GM12878 (cell line): ENCODE measurements at regions not wholly inside any gene's neighbourhood (a gene's known extent, or its start where the extent isn't known, plus 50 kb on each side); places are given as distances from the start of the nearest gene placed in this dataset.

ENCODE experiments used
- ATAC-seq: fragments of 200-7000 bp; cut with Tn5 transposase; 3 replicates; pipeline ENCODE4 v1.9.1; 2020; ENCODE audit warnings: mild to moderate bottlenecking, moderate library complexity
- BruUV-seq: library from RNA; stranded (reverse); fragments of 400-500 nt; replicated peaks from 2 replicates; lab custom pipeline; 2021; lab: Mats Ljungman, UMichigan
- CTCF ChIA-PET: fragments of 300-600 bp; sonication (Branson Sonifier 250); formaldehyde crosslinking; extraction: SDS; loops from one replicate; lab custom pipeline; 2021; ENCODE audit warnings: inconsistent platforms; lab: Yijun Ruan, JAX
- POLR2A ChIA-PET: fragments of 350-600 bp; formaldehyde crosslinking; extraction: SDS; loops from one replicate; lab custom pipeline; 2021; ENCODE audit warnings: inconsistent platforms; lab: Charles Lee
- RAD21 ChIA-PET: fragments of 300-600 bp; sonication (Branson Sonifier 250); formaldehyde crosslinking; loops from one replicate; lab custom pipeline; 2023; ENCODE audit warnings: antibody characterized with exemption; ENCODE audit not compliant: unreplicated experiment; lab: Charles Lee
- SMC1A ChIA-PET: fragments of 300-600 bp; sonication (Branson Sonifier 250); formaldehyde crosslinking; loops from one replicate; lab custom pipeline; 2023; ENCODE audit not compliant: unreplicated experiment, uncharacterized antibody; lab: Charles Lee
- DNase-seq: peaks from one replicate; pipeline ENCODE4 v3.0.0-alpha.2; 2011; ENCODE audit warnings: low read depth, low spot score
- FAIRE-seq: peaks from 3 replicates; lab custom pipeline; 2011; peaks lifted over from hg19 to GRCh38; lab: Jason Lieb, UNC
- H2AFZ ChIP-seq: 2 replicates; pipeline ENCODE4 v1.6.0; 2011; ENCODE audit warnings: low read depth, low read length, control low read depth; ENCODE audit not compliant: control insufficient read depth
- H3K27ac ChIP-seq: 2 replicates; pipeline ENCODE4 v1.5.1; 2011; ENCODE audit warnings: control low read depth; ENCODE audit not compliant: control insufficient read depth, insufficient read depth
- H3K27me3 ChIP-seq, 2 experiments: replicated peaks in 1 of 2; 2 replicates each; pipeline versions ENCODE4 v1.6.0 to v1.6.1; 2011; ENCODE audit warnings: low read length in 1 of 2; ENCODE audit not compliant: control insufficient read depth in 2 of 2, insufficient read depth in 2 of 2
- H3K36me3 ChIP-seq, 2 experiments: 2 replicates each; pipeline ENCODE4 v1.5.1; 2011; ENCODE audit warnings: low read length in 1 of 2; ENCODE audit not compliant: control insufficient read depth in 2 of 2, insufficient read depth in 2 of 2
- H3K4me1 ChIP-seq: 2 replicates; pipeline ENCODE4 v1.6.1; 2011; ENCODE audit warnings: mild to moderate bottlenecking, low read length, moderate library complexity, mixed read lengths; ENCODE audit not compliant: control insufficient read depth, insufficient read depth
- H3K4me2 ChIP-seq: 2 replicates; pipeline ENCODE4 v1.6.0; 2011; ENCODE audit warnings: control low read depth; ENCODE audit not compliant: control insufficient read depth, insufficient read depth
- H3K4me3 ChIP-seq: fragments of 200-600 bp; sonication (generic); 2 replicates; pipeline ENCODE4 v1.5.1; 2016
- H3K79me2 ChIP-seq: 2 replicates; pipeline ENCODE4 v1.6.0; 2011; ENCODE audit warnings: low read length; ENCODE audit not compliant: control insufficient read depth, insufficient read depth
- H3K9ac ChIP-seq: 2 replicates; pipeline ENCODE4 v1.8.0; 2011; ENCODE audit warnings: low read length, control low read depth, mixed read lengths; ENCODE audit not compliant: control insufficient read depth, insufficient read depth
- H3K9me3 ChIP-seq: replicated peaks from 3 replicates; pipeline ENCODE4 v1.5.1; 2011; ENCODE audit warnings: mild to moderate bottlenecking, low read length; ENCODE audit not compliant: control insufficient read depth, insufficient read depth
- H4K20me1 ChIP-seq: 2 replicates; pipeline ENCODE4 v1.6.0; 2011; ENCODE audit not compliant: control insufficient read depth, insufficient read depth
- ASH2L ChIP-seq: fragments of 300-600, 200-600 bp; sonication (generic); IDR thresholded peaks from 2 replicates; pipeline ENCODE4 v1.6.1; 2017; ENCODE audit warnings: low read depth, mild to moderate bottlenecking, borderline replicate concordance
- BACH1 ChIP-seq: fragments of 450-650 bp; IDR thresholded peaks from 2 replicates; pipeline ENCODE4 v1.6.1; 2017; ENCODE audit warnings: mild to moderate bottlenecking, borderline replicate concordance
- CHD2 ChIP-seq: IDR thresholded peaks from 2 replicates; pipeline ENCODE4 v1.6.1; 2011; ENCODE audit warnings: low read depth, low read length, improper control_type of control experiment, borderline replicate concordance
- FOXK2 ChIP-seq: fragments of 450-650 bp; IDR thresholded peaks from 2 replicates; pipeline ENCODE4 v1.6.1; 2017; ENCODE audit warnings: mild to moderate bottlenecking, moderate library complexity
- HCFC1 ChIP-seq: fragments of 150-350 bp; IDR thresholded peaks from 2 replicates; pipeline ENCODE4 v1.6.1; 2014; ENCODE audit warnings: low read length
- HDAC2 ChIP-seq: fragments of 200-600 bp; sonication (generic); IDR thresholded peaks from 2 replicates; pipeline ENCODE4 v1.6.1; 2017
- IKZF2 ChIP-seq, 2 experiments: fragments of 450-650 bp; IDR thresholded peaks; 2 replicates each; pipeline ENCODE4 v1.6.1; 2017; ENCODE audit warnings: mild to moderate bottlenecking in 2 of 2, moderate library complexity in 2 of 2
- MTA2 ChIP-seq: fragments of 450-650 bp; IDR thresholded peaks from 2 replicates; pipeline ENCODE4 v1.6.1; 2016; ENCODE audit warnings: low read depth, mild to moderate bottlenecking, moderate library complexity
- NR2C2 ChIP-seq: IDR thresholded peaks from 2 replicates; pipeline ENCODE4 v1.6.1; 2011; ENCODE audit warnings: borderline replicate concordance, low read depth; ENCODE audit not compliant: control insufficient read depth, insufficient read length
- RCOR1 ChIP-seq: conservative IDR thresholded peaks from 2 replicates; pipeline ENCODE4 v1.6.1; 2012; ENCODE audit warnings: low read depth, low read length, improper control_type of control experiment
- SMARCA5 ChIP-seq: fragments of 450-650 bp; IDR thresholded peaks from 2 replicates; pipeline ENCODE4 v1.6.1; 2017; ENCODE audit warnings: mild to moderate bottlenecking
- TARDBP ChIP-seq: IDR thresholded peaks from 2 replicates; pipeline ENCODE4 v1.6.1; 2016; ENCODE audit warnings: borderline replicate concordance
- ZNF207 ChIP-seq: fragments of 450-650 bp; IDR thresholded peaks from 2 replicates; pipeline ENCODE4 v1.6.1; 2014; ENCODE audit warnings: antibody characterized with exemption, mild to moderate bottlenecking, borderline replicate concordance
- ZZZ3 ChIP-seq: IDR thresholded peaks from 2 replicates; pipeline ENCODE4 v1.6.1; 2011; ENCODE audit warnings: low read depth; ENCODE audit not compliant: control insufficient read depth, insufficient read length
- WGBS: methylation state at CpG from one replicate; pipeline ENCODE4 v1.1.6; 2016; ENCODE audit warnings: low lambda C conversion rate; ENCODE audit not compliant: insufficient replicate concordance, insufficient coverage; ENCODE audit errors: missing lambda C conversion rate; 5-methylcytosine and 5-hydroxymethylcytosine counted together
- in situ Hi-C: fragments of 300-500 bp; cut with MboI; formaldehyde crosslinking; loops from 9 replicates; pipeline ENCODE4 v1.14.3; 2018; ENCODE audit warnings: mixed read lengths
- intact Hi-C: fragments of 100-400 bp; cut with micrococcal nuclease; formaldehyde crosslinking; loops from one replicate; pipeline ENCODE4 v1.14.2; 2022; ENCODE audit not compliant: unreplicated experiment
- TF ChIP-seq, protein P1 (sequence below): fragments of 450-650 bp; formaldehyde crosslinking; IDR thresholded peaks from 2 replicates; pipeline ENCODE4 v1.5.0; 2022; ENCODE audit warnings: mild to moderate bottlenecking, missing genetic modification characterization
- TF ChIP-seq, protein P2 (sequence below): IDR thresholded peaks from 2 replicates; pipeline ENCODE4 v1.6.1; 2012; ENCODE audit warnings: low read depth, low read length, improper control_type of control experiment

DNA sequence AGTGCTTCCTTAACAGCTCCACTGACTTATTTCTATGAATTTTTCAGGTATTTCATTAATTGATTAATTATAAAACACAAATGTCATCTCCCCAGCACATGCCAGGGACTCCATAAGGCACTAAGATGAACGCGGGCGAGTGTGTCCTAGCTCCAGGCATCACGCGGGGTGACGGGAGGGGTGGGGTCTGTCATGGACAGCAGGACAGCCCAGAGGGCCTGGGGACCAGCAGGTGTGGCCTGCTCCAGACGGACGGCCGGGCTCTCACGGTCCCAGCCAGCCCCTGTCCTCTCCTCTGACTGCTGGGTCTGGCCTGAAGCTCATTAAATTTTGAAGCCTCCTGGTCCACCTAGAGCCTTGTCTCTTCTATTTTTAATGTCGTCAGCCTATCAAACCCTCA, 531.1 kb downstream of the BRD1 start:
- Histone ChIP-seq H2AFZ (no peak overlapping the region), H3K9me3 (no peaks in the 10 kb centered on the region; the same call in 2 of the 3 replicates), H3K4me1 (no peaks in the 10 kb centered on the region), H3K4me2 (no peak overlapping the region)
- DNase-seq (no peak), FAIRE-seq (no peak)
- intact Hi-C loops: no loop called here
- no peak for TF ChIP-seq TARDBP
- no peak for TF ChIP-seq ZZZ3
- TF ChIP-seq HDAC2: no peak
- no peak for TF ChIP-seq HCFC1
- TF ChIP-seq NR2C2: no peak
- TF ChIP-seq RCOR1: no peak
- TF ChIP-seq, protein P1, sequence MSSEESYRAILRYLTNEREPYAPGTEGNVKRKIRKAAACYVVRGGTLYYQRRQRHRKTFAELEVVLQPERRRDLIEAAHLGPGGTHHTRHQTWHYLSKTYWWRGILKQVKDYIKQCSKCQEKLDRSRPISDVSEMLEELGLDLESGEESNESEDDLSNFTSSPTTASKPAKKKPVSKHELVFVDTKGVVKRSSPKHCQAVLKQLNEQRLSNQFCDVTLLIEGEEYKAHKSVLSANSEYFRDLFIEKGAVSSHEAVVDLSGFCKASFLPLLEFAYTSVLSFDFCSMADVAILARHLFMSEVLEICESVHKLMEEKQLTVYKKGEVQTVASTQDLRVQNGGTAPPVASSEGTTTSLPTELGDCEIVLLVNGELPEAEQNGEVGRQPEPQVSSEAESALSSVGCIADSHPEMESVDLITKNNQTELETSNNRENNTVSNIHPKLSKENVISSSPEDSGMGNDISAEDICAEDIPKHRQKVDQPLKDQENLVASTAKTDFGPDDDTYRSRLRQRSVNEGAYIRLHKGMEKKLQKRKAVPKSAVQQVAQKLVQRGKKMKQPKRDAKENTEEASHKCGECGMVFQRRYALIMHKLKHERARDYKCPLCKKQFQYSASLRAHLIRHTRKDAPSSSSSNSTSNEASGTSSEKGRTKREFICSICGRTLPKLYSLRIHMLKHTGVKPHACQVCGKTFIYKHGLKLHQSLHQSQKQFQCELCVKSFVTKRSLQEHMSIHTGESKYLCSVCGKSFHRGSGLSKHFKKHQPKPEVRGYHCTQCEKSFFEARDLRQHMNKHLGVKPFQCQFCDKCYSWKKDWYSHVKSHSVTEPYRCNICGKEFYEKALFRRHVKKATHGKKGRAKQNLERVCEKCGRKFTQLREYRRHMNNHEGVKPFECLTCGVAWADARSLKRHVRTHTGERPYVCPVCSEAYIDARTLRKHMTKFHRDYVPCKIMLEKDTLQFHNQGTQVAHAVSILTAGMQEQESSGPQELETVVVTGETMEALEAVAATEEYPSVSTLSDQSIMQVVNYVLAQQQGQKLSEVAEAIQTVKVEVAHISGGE: no peak
- TF ChIP-seq IKZF2 (IDR thresholded peaks at IDR 0.05): no peak
- no peak for TF ChIP-seq BACH1
- TF ChIP-seq SMARCA5: no peak
- TF ChIP-seq FOXK2: no peak
- no peak for TF ChIP-seq MTA2
- TF ChIP-seq, protein P2, sequence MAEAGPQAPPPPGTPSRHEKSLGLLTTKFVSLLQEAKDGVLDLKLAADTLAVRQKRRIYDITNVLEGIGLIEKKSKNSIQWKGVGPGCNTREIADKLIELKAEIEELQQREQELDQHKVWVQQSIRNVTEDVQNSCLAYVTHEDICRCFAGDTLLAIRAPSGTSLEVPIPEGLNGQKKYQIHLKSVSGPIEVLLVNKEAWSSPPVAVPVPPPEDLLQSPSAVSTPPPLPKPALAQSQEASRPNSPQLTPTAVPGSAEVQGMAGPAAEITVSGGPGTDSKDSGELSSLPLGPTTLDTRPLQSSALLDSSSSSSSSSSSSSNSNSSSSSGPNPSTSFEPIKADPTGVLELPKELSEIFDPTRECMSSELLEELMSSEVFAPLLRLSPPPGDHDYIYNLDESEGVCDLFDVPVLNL: no peak
- TF ChIP-seq CHD2: no peak
- TF ChIP-seq ASH2L: no peak
- TF ChIP-seq ZNF207: no peak
- TF ChIP-seq, all 136 proteins: peak for 0
- whole genome bisulfite sequencing: 53% methylated on average over 11 of the region's 11 CpGs
- Histone ChIP-seq H3K27me3 (no peaks in the 10 kb centered on the region), H3K36me3 (no peaks in the 10 kb centered on the region), H4K20me1 (no peaks in the 10 kb centered on the region), H3K4me3 (no peak overlapping the region), H3K9ac (no peak overlapping the region), H3K27ac (no peak overlapping the region), H3K79me2 (no peaks in the 10 kb centered on the region)
- RAD21 ChIA-PET: no interaction called here
- SMC1A ChIA-PET: no interaction called here
- in situ Hi-C loops: no loop called here
- POLR2A ChIA-PET: no interaction called here
- BruUV-seq: no TSS peak
- ATAC-seq: no peak
- CTCF ChIA-PET: no interaction called here
